ENCODE measurements at regions not wholly inside any gene's neighbourhood (a gene's known extent, or its start where the extent isn't known, plus 50 kb on each side); places are given as distances from the start of the nearest gene placed in this dataset.
A peak's percentile ranks its signal among the peaks of the same experiment; 100 is the strongest.

DNA sequence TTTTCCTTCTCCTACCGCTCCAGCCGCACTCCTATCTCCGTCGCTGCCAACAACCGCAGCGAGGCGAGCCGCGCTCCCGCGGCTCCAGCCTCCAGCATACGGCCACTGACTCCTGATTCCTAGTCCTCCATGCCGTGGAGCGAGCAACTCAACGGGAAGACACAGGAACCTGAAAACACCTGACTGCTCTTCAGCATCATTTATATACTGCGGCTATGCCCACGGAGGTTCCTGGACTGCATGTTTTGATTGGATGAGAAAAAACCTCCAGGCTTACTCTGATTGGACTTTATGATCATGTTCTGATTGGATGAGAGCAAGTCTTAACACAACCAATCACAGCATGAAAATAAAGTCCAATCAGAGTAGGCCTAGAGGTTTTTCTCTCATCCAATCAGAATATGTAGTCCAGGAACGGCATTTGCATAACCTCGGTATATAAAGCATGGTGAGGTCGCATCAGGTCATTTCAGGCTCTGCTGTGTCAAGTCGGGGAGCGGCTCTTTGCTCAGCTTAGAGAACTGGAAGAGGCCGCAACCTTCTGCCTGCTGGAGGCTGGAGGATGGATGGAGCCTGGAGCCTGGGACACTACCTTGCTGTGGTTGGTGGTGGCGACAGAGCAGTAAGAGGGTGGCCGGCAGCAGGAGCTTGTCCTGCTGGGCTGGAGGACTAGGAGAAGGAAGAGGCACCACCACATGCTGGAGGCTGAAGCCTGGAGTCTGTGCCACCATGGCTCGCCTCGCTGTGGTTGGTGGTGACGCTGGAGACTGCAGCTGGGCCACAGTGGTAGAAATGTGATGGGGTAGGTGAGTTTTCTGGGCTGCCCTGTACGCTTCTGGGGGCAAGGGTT, 204.6 kb upstream of the WSB1 start (continued):
- TF ChIP-seq GABPB1 (CRISPR knock-in tag; IDR thresholded peaks at IDR 0.05): peak; percentile 50; the same call in 1 of the 2 replicates
- peak; percentile 32 for TF ChIP-seq HNRNPLL (IDR thresholded peaks at IDR 0.05; ENCODE audit: low read depth, low read length, poor library complexity, severe bottlenecking)
- TF ChIP-seq ERF (CRISPR knock-in tag; IDR thresholded peaks at IDR 0.05): peak; percentile 74; the same call in 1 of the 2 replicates
- TF ChIP-seq, protein P1, sequence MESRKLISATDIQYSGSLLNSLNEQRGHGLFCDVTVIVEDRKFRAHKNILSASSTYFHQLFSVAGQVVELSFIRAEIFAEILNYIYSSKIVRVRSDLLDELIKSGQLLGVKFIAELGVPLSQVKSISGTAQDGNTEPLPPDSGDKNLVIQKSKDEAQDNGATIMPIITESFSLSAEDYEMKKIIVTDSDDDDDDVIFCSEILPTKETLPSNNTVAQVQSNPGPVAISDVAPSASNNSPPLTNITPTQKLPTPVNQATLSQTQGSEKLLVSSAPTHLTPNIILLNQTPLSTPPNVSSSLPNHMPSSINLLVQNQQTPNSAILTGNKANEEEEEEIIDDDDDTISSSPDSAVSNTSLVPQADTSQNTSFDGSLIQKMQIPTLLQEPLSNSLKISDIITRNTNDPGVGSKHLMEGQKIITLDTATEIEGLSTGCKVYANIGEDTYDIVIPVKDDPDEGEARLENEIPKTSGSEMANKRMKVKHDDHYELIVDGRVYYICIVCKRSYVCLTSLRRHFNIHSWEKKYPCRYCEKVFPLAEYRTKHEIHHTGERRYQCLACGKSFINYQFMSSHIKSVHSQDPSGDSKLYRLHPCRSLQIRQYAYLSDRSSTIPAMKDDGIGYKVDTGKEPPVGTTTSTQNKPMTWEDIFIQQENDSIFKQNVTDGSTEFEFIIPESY (CRISPR knock-in tag; IDR thresholded peaks at IDR 0.05): peak; percentile 43; the same call in 1 of the 2 replicates
- peak; percentile 97 for TF ChIP-seq TAF7 (tag; IDR thresholded peaks at IDR 0.05)
- TF ChIP-seq ZNF584 (CRISPR knock-in tag; IDR thresholded peaks at IDR 0.05; ENCODE audit: low read depth): peak; percentile 79; the same call in 1 of the 2 replicates
- TF ChIP-seq RAD21 (CRISPR knock-in tag; conservative IDR thresholded peaks at IDR 0.05 in 1 of 2, IDR thresholded peaks at IDR 0.05 in 1 of 2): peak in 1 of 2 experiments; percentile 22; a peak in 1 of 4 replicates
- peak; percentile 99 for TF ChIP-seq SUPT5H (IDR thresholded peaks at IDR 0.05)
- TF ChIP-seq PRPF4 (IDR thresholded peaks at IDR 0.05; ENCODE audit: insufficient read depth, low read depth, low read length, poor library complexity, severe bottlenecking): peak; percentile 93
- TF ChIP-seq FOXK1 (CRISPR knock-in tag; IDR thresholded peaks at IDR 0.05; ENCODE audit: borderline replicate concordance): 0 out of 2 replicates have a peak, but pooled peaks have one; percentile 70
- TF ChIP-seq EHMT2 (IDR thresholded peaks at IDR 0.05): peak; percentile 22; the same call in 1 of the 2 replicates
- TF ChIP-seq ZNF395 (CRISPR knock-in tag; IDR thresholded peaks at IDR 0.05): peak; percentile 94
- peak in 1 of 2 experiments; percentile 14; a peak in 1 of 4 replicates for TF ChIP-seq ZMIZ1 (IDR thresholded peaks at IDR 0.05; ENCODE audit: low read depth in 2 of 2, low read length in 2 of 2)
- peak; percentile 77; the same call in 1 of the 2 replicates for TF ChIP-seq NKRF (IDR thresholded peaks at IDR 0.05; ENCODE audit: borderline replicate concordance)
- peak; percentile 39 to 48; a peak in 1 of 4 replicates for TF ChIP-seq TEAD1 (CRISPR knock-in tag; IDR thresholded peaks at IDR 0.05)
- peak; percentile 88 for TF ChIP-seq NELFE (IDR thresholded peaks at IDR 0.05; ENCODE audit: insufficient read depth, insufficient read length)

Measured in K562 (cell line).